HEK293 (cell line): ENCODE measurements at regions not wholly inside any gene's neighbourhood (a gene's known extent, or its start where the extent isn't known, plus 50 kb on each side); places are given as distances from the start of the nearest gene placed in this dataset.
A peak's percentile ranks its signal among the peaks of the same experiment; 100 is the strongest.

Source experiments
- CTCF ChIA-PET: fragments of 350-600 bp; formaldehyde crosslinking; extraction: SDS; loops from one replicate; lab custom pipeline; 2021; ENCODE audit warnings: antibody characterized with exemption; lab: Yijun Ruan, JAX
- POLR2A ChIA-PET: fragments of 300-600 bp; formaldehyde crosslinking; extraction: SDS; loops from one replicate; lab custom pipeline; 2020; ENCODE audit warnings: antibody characterized with exemption, inconsistent platforms; lab: Yijun Ruan, JAX
- H3K27ac ChIP-seq: fragments of 200-500 bp; sonication (Bioruptor generic); 2 replicates; pipeline ENCODE4 v1.5.1; 2014; ENCODE audit warnings: low read depth, low read length, control low read depth, inconsistent platforms; ENCODE audit errors: extremely low read depth
- H3K36me3 ChIP-seq, 2 experiments: fragments of 200-500 bp in 1 of 2; sonication (Bioruptor generic) in 1 of 2; 1 replicate in 1 of 2; 2 replicates in 1 of 2; pipeline ENCODE4 v1.5.1; 2014 to 2017; ENCODE audit warnings: inconsistent platforms in 2 of 2, low read length in 2 of 2; ENCODE audit not compliant: control insufficient read depth in 2 of 2, insufficient read depth in 1 of 2
- H3K4me1 ChIP-seq: fragments of 200-500 bp; sonication (Bioruptor generic); 2 replicates; pipeline ENCODE4 v1.5.1; 2014; ENCODE audit warnings: mild to moderate bottlenecking, low read length, inconsistent platforms; ENCODE audit not compliant: control insufficient read depth, insufficient read depth
- H3K4me3 ChIP-seq: 2 replicates; pipeline ENCODE4 v1.5.1; 2011; ENCODE audit warnings: low read depth, mild to moderate bottlenecking, control low read depth, low read length, moderate library complexity
- H3K9me3 ChIP-seq: fragments of 200-500 bp; sonication (Bioruptor generic); 2 replicates; pipeline ENCODE4 v1.5.1; 2014; ENCODE audit warnings: low read depth, low read length, inconsistent platforms; ENCODE audit not compliant: control insufficient read depth, insufficient read depth
- EGR2 ChIP-seq: fragments of 450-650 bp; formaldehyde crosslinking; IDR thresholded peaks from 2 replicates; pipeline ENCODE4 v1.5.1; 2016; ENCODE audit warnings: low read depth, missing biosample characterization, missing genetic modification characterization
- FEZF1 ChIP-seq: fragments of 450-650 bp; formaldehyde crosslinking; IDR thresholded peaks from 2 replicates; pipeline ENCODE4 v1.5.1; 2016; ENCODE audit warnings: missing biosample characterization, missing genetic modification characterization
- HIC1 ChIP-seq: fragments of 450-650 bp; formaldehyde crosslinking; IDR thresholded peaks from 2 replicates; pipeline ENCODE4 v1.5.1; 2016; ENCODE audit warnings: missing biosample characterization, missing genetic modification characterization
- PRDM10 ChIP-seq: fragments of 450-650 bp; formaldehyde crosslinking; IDR thresholded peaks from 2 replicates; pipeline ENCODE4 v1.5.1; 2016; ENCODE audit warnings: missing biosample characterization, missing genetic modification characterization
- PRDM6 ChIP-seq: fragments of 450-650 bp; formaldehyde crosslinking; IDR thresholded peaks from 2 replicates; pipeline ENCODE4 v1.5.1; 2017; ENCODE audit warnings: missing biosample characterization, missing genetic modification characterization
- ZBTB10 ChIP-seq: fragments of 450-650 bp; formaldehyde crosslinking; IDR thresholded peaks from 2 replicates; pipeline ENCODE4 v1.5.1; 2016; ENCODE audit warnings: missing biosample characterization, missing genetic modification characterization
- ZBTB11 ChIP-seq: fragments of 450-650 bp; formaldehyde crosslinking; conservative IDR thresholded peaks from 2 replicates; pipeline ENCODE4 v1.5.1; 2016; ENCODE audit warnings: low read depth, missing biosample characterization, missing genetic modification characterization
- ZBTB8A ChIP-seq: fragments of 450-650 bp; formaldehyde crosslinking; IDR thresholded peaks from 2 replicates; pipeline ENCODE4 v1.5.1; 2016; ENCODE audit warnings: missing biosample characterization, missing genetic modification characterization
- ZNF248 ChIP-seq: fragments of 450-650 bp; formaldehyde crosslinking; IDR thresholded peaks from 2 replicates; pipeline ENCODE4 v1.5.1; 2017; ENCODE audit warnings: missing biosample characterization, missing genetic modification characterization
- ZNF335 ChIP-seq: fragments of 450-650 bp; formaldehyde crosslinking; conservative IDR thresholded peaks from 2 replicates; pipeline ENCODE4 v1.5.1; 2016; ENCODE audit warnings: missing biosample characterization, missing genetic modification characterization
- ZNF488 ChIP-seq: fragments of 450-650 bp; formaldehyde crosslinking; IDR thresholded peaks from 2 replicates; pipeline ENCODE4 v1.5.1; 2016; ENCODE audit warnings: missing biosample characterization, missing genetic modification characterization
- ZNF530 ChIP-seq: fragments of 450-650 bp; formaldehyde crosslinking; IDR thresholded peaks from 2 replicates; pipeline ENCODE4 v1.5.1; 2016; ENCODE audit warnings: low read depth, missing biosample characterization, missing genetic modification characterization
- ZNF548 ChIP-seq: fragments of 450-650 bp; formaldehyde crosslinking; IDR thresholded peaks from 2 replicates; pipeline ENCODE4 v1.5.1; 2016; ENCODE audit warnings: missing biosample characterization, missing genetic modification characterization
- ZNF645 ChIP-seq: fragments of 450-650 bp; formaldehyde crosslinking; IDR thresholded peaks from 2 replicates; pipeline ENCODE4; 2016; ENCODE audit warnings: missing biosample characterization, missing genetic modification characterization
- ZNF76 ChIP-seq: fragments of 450-650 bp; formaldehyde crosslinking; IDR thresholded peaks from 2 replicates; pipeline ENCODE4; 2016; ENCODE audit warnings: low read depth, missing biosample characterization, missing genetic modification characterization, borderline replicate concordance
- ZNF777 ChIP-seq: fragments of 450-650 bp; formaldehyde crosslinking; IDR thresholded peaks from 2 replicates; pipeline ENCODE4 v1.5.1; 2017; ENCODE audit warnings: missing biosample characterization, missing genetic modification characterization, borderline replicate concordance
- ZSCAN23 ChIP-seq: fragments of 450-650 bp; formaldehyde crosslinking; IDR thresholded peaks from 2 replicates; pipeline ENCODE4 v1.5.1; 2016; ENCODE audit warnings: missing biosample characterization, missing genetic modification characterization

GRCh38 chr4:38190717-38191178, 230.6 kb downstream of the PTTG2 start (continued):
- TF ChIP-seq ZBTB8A (tag by site-specific recombination) (peak; percentile 79), ZNF248 (tag by site-specific recombination) (no peak), FEZF1 (tag by site-specific recombination) (peak; percentile 82), ZBTB11 (tag by site-specific recombination) (no peak), ZSCAN23 (no peak), PRDM6 (tag by site-specific recombination) (0 out of 2 replicates have a peak, but pooled peaks have one; percentile 38)
- TF ChIP-seq, all 188 proteins: peak for 39

GRCh38 chr4:38192516-38192915, 232.3 kb downstream of the PTTG2 start:
- no peak overlapping the region for H3K27ac ChIP-seq
- TF ChIP-seq ZNF777, result no peak
- TF ChIP-seq ZNF645, result no peak
- TF ChIP-seq ZNF548, result no peak
- TF ChIP-seq ZNF335 (tag by site-specific recombination), result no peak
- no peak for TF ChIP-seq ZNF488
- no peak for TF ChIP-seq ZBTB10 (tag by site-specific recombination)
- TF ChIP-seq HIC1 (tag by site-specific recombination), result no peak
- no peak for TF ChIP-seq PRDM10 (tag by site-specific recombination)
- TF ChIP-seq ZNF530 (tag by site-specific recombination), result no peak
- no peak for TF ChIP-seq FEZF1 (tag by site-specific recombination)
- TF ChIP-seq ZNF76 (tag by site-specific recombination), result no peak
- no peak for TF ChIP-seq EGR2
- POLR2A ChIA-PET, result interaction anchor here (0.6 kb wide), 1 partner anchor 8 kb away, joined by 3 read pairs; no protein-coding TSS in a partner anchor
- no peaks in the 10 kb centered on the region for H3K36me3 ChIP-seq
- H3K4me3 ChIP-seq, result no peak overlapping the region
- H3K4me1 ChIP-seq, result peaks cover 11% of the 10 kb centered on the region
- H3K9me3 ChIP-seq, result no peaks in the 10 kb centered on the region
- CTCF ChIA-PET, result interaction anchor here (0.8 to 0.9 kb wide), 2 partner anchors 124 to 567 kb away, joined by 3 read pairs; no protein-coding TSS in a partner anchor
